Duodenal mucosa (tissue), 2 donors: ENCODE measurements at regions not wholly inside any gene's neighbourhood (a gene's known extent, or its start where the extent isn't known, plus 50 kb on each side); places are given as distances from the start of the nearest gene placed in this dataset.

ENCODE experiments used
- H3K27ac ChIP-seq: one replicate; pipeline ENCODE4 v1.7.0; 2013; ENCODE audit warnings: low read depth, low read length
- H3K27me3 ChIP-seq, 2 donors: one replicate each; pipeline ENCODE4 v1.7.0; 2013; ENCODE audit warnings: low read length in 2 of 2, control low read depth in 1 of 2; ENCODE audit not compliant: insufficient read depth in 2 of 2, control insufficient read depth in 1 of 2
- H3K36me3 ChIP-seq, 2 donors: one replicate each; pipeline ENCODE4 v1.7.0; 2013; ENCODE audit warnings: low read length in 2 of 2, control low read depth in 1 of 2; ENCODE audit not compliant: insufficient read depth in 2 of 2, control insufficient read depth in 1 of 2
- H3K4me1 ChIP-seq, 2 donors: one replicate each; pipeline ENCODE4 v1.7.0; 2013; ENCODE audit warnings: low read length in 2 of 2, control low read depth in 1 of 2; ENCODE audit not compliant: insufficient read depth in 2 of 2, control insufficient read depth in 1 of 2
- H3K4me3 ChIP-seq, 2 donors: one replicate each; pipeline ENCODE4 v1.7.0; 2013; ENCODE audit warnings: low read length in 2 of 2, low read depth in 1 of 2
- H3K9ac ChIP-seq, 2 donors: one replicate each; pipeline ENCODE4 v1.7.0; 2013; ENCODE audit warnings: low read length in 2 of 2, low read depth in 1 of 2
- H3K9me3 ChIP-seq, 2 donors: one replicate each; pipeline ENCODE4 v1.7.0; 2013; ENCODE audit warnings: low read length in 2 of 2, control low read depth in 1 of 2; ENCODE audit not compliant: control insufficient read depth in 1 of 2

DNA sequence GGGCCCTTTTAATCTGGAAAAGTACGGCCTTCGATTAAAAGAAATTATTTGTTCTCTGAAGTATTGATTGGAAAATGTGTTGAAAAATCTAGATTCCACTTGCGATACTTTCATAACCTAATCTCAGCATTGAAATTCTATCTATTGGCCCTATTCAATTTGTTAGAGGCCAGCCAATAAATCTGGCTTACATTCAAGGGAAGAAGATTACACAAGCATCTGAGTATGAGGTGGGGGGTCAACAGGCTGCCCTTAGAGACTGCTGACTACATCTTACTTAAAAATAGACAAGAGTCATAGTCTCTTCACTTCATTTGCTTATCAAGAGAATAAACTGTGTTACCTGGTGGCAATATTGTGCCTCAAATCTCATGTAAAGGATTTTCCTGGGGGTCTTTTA lies 248.0 kb upstream of the KCNIP4 start:
- Histone ChIP-seq H3K4me1 (no peaks in the 10 kb centered on the region), H3K9ac (no peak overlapping the region), H3K36me3 (no peaks in the 10 kb centered on the region), H3K9me3 (no peaks in the 10 kb centered on the region), H3K27ac (no peak overlapping the region), H3K4me3 (no peak overlapping the region), H3K27me3 (no peaks in the 10 kb centered on the region)

DNA sequence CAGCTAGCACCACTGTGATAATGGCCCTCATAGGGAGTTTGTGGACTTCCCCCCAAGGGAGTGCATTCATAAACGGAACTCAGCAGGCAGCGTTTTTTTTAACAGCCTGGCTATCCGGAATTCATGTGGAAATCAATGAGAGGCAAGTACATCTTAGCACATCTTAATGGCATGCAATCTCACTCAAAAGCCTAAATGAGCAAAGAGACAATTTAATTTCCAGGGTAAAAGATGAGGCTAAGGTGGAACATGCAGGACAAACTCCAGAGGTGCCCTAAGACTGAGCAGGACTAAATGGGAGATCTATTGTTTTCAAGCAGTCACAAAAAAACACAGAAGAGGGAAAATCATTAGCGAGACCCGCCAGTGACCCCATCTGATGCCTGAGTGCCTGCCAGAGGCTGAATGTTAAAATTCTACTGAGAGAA lies 243.5 kb upstream of the KCNIP4 start:
- H3K27me3 ChIP-seq: no peaks in the 10 kb centered on the region
- no peak overlapping the region for H3K4me3 ChIP-seq
- H3K9ac ChIP-seq: no peak overlapping the region
- no peaks in the 10 kb centered on the region for H3K36me3 ChIP-seq
- no peaks in the 10 kb centered on the region for H3K4me1 ChIP-seq
- H3K9me3 ChIP-seq: no peaks in the 10 kb centered on the region
- H3K27ac ChIP-seq: no peak overlapping the region

GRCh38 chr4:22191565-22191964 lies 243.0 kb upstream of the KCNIP4 start:
- H3K9me3 ChIP-seq: no peaks in the 10 kb centered on the region
- no peaks in the 10 kb centered on the region for H3K27me3 ChIP-seq
- H3K4me1 ChIP-seq: no peaks in the 10 kb centered on the region
- H3K27ac ChIP-seq: no peak overlapping the region
- no peak overlapping the region for H3K4me3 ChIP-seq
- H3K36me3 ChIP-seq: no peaks in the 10 kb centered on the region
- H3K9ac ChIP-seq: no peak overlapping the region

DNA sequence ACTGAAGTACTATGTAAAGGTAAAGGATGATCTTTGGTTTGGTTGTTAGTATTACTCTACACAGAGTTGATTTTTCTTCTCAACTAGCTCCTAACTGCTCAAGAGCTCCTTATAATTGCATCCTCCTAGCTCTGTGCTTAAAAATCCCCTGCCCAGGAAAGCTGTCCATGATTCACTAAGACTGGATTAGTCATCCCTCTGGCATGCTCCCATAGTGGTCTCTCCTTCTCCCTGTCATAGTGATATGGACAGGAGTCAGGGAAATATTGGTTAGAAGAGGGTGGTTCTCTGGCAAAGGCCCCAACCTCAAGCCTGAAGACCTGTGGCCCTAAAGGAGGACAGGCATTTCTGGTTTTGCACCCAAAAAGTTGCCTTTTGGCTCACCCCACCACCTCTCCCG lies 242.3 kb upstream of the KCNIP4 start:
- Histone ChIP-seq H3K4me1 (no peaks in the 10 kb centered on the region), H3K27ac (no peak overlapping the region), H3K9me3 (no peaks in the 10 kb centered on the region), H3K36me3 (no peaks in the 10 kb centered on the region), H3K27me3 (no peaks in the 10 kb centered on the region), H3K9ac (no peak overlapping the region), H3K4me3 (no peak overlapping the region)

- H3K4me3 ChIP-seq: no peak overlapping the region
- H3K27ac ChIP-seq: no peak overlapping the region
- no peaks in the 10 kb centered on the region for H3K36me3 ChIP-seq
- H3K4me1 ChIP-seq: no peaks in the 10 kb centered on the region
- H3K9me3 ChIP-seq: no peaks in the 10 kb centered on the region
- H3K9ac ChIP-seq: no peak overlapping the region
- H3K27me3 ChIP-seq: no peaks in the 10 kb centered on the region
Observed at GRCh38 chr4:22187203-22187820, 238.7 kb upstream of the KCNIP4 start.

DNA sequence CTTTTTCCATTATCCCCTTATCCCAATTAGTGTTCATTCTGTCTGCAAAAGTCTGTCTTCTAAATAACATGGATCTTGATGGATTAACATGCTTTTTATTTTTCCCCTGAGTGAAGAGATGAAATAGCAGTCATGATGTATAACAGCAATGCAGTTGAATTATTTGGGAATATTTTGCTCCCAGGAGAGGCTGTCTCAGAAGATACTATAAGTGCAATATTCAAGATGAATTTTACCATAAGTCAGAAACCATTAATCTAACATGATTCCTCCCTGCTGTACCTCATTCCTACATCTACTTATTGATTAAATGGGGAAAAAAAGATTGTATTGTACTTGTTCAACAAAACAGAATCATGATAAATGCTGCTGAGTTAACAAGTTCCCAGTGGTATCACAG lies 233.2 kb upstream of the KCNIP4 start:
- Histone ChIP-seq H3K9me3 (no peaks in the 10 kb centered on the region), H3K27ac (no peak overlapping the region), H3K9ac (no peak overlapping the region), H3K4me1 (no peaks in the 10 kb centered on the region), H3K27me3 (no peaks in the 10 kb centered on the region), H3K4me3 (no peak overlapping the region), H3K36me3 (no peaks in the 10 kb centered on the region)

DNA sequence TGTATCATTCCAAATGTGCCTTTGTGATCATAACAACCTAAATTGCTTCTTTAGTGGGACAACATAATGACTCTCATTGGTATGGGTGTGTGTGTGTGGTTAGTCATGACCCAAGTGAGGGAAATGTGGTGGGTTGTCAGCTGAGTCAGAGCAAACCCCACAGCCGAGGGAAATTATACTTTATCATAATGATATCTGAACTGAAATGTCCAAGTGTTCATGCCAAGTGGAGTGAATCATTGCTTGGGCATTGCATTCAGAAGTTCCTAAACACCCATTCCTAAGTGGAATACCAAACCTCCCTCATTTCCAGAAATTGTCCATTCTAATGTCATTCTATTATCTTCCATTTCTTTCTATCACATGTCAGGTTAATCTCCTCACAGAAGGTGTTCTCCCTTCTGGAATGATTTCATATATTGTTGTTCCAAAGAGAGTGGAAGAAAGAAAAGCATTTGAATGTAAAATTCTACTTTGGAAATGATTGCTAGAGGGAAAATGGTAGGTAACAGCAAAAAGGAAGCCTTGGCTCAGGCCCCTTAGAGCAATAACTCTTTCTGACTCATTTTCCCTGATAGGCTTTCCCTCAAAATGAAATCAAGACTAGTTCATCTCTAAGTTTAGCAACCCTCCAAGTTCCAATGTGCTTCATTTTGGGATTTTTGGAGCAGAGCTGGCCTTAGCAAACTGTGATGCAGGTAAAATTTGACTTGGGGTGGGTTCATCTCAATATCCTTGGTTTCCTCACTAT lies 230.7 kb upstream of the KCNIP4 start:
- H3K36me3 ChIP-seq: no peaks in the 10 kb centered on the region
- no peaks in the 10 kb centered on the region for H3K9me3 ChIP-seq
- H3K4me3 ChIP-seq: no peak overlapping the region
- H3K27ac ChIP-seq: no peak overlapping the region
- H3K4me1 ChIP-seq: no peaks in the 10 kb centered on the region
- no peak overlapping the region for H3K9ac ChIP-seq
- H3K27me3 ChIP-seq: no peaks in the 10 kb centered on the region

GRCh38 chr4:22174640-22175039 lies 226.1 kb upstream of the KCNIP4 start:
- Histone ChIP-seq H3K27me3 (no peaks in the 10 kb centered on the region), H3K9ac (no peak overlapping the region), H3K27ac (no peak overlapping the region)

GRCh38 chr4:22170353-22170752 lies 221.8 kb upstream of the KCNIP4 start:
- no peaks in the 10 kb centered on the region for H3K36me3 ChIP-seq
- no peak overlapping the region for H3K9ac ChIP-seq
- no peaks in the 10 kb centered on the region for H3K27me3 ChIP-seq
- no peak overlapping the region for H3K4me3 ChIP-seq
- no peak overlapping the region for H3K27ac ChIP-seq
- no peaks in the 10 kb centered on the region for H3K4me1 ChIP-seq
- no peaks in the 10 kb centered on the region for H3K9me3 ChIP-seq

More at GRCh38 chr4:22174640-22175039, 226.1 kb upstream of the KCNIP4 start:
- no peaks in the 10 kb centered on the region for H3K9me3 ChIP-seq
- H3K36me3 ChIP-seq: no peaks in the 10 kb centered on the region
- no peak overlapping the region for H3K4me3 ChIP-seq
- no peaks in the 10 kb centered on the region for H3K4me1 ChIP-seq

- Histone ChIP-seq H3K4me3 (no peak overlapping the region), H3K27me3 (no peaks in the 10 kb centered on the region), H3K36me3 (no peaks in the 10 kb centered on the region), H3K4me1 (no peaks in the 10 kb centered on the region), H3K9ac (no peak overlapping the region), H3K9me3 (no peaks in the 10 kb centered on the region), H3K27ac (no peak overlapping the region)
Observed at GRCh38 chr4:22167201-22167600, 218.6 kb upstream of the KCNIP4 start.
